ENCODE measurements at regions not wholly inside any gene's neighbourhood (a gene's known extent, or its start where the extent isn't known, plus 50 kb on each side); places are given as distances from the start of the nearest gene placed in this dataset.

DNA sequence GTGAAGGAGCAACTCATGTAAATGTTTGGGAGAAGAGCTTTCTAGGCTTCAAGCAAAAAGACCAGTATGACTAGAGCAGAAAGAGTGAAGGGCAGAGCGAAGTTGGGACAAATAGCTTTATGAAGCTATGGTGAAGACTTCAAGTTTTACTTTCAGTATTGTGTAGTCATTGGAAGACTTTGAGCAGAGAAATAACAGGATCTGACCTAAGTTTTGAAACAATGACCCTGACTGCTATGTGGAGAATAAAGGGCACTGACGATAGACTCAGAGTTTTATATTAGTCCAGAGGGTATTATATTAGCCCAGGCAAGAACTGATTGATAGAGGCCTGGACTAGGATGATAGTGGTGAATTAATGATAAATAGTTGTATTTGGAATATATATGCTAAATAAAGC lies 187.3 kb downstream of the KTN1 start:
- TF ChIP-seq, protein P1, sequence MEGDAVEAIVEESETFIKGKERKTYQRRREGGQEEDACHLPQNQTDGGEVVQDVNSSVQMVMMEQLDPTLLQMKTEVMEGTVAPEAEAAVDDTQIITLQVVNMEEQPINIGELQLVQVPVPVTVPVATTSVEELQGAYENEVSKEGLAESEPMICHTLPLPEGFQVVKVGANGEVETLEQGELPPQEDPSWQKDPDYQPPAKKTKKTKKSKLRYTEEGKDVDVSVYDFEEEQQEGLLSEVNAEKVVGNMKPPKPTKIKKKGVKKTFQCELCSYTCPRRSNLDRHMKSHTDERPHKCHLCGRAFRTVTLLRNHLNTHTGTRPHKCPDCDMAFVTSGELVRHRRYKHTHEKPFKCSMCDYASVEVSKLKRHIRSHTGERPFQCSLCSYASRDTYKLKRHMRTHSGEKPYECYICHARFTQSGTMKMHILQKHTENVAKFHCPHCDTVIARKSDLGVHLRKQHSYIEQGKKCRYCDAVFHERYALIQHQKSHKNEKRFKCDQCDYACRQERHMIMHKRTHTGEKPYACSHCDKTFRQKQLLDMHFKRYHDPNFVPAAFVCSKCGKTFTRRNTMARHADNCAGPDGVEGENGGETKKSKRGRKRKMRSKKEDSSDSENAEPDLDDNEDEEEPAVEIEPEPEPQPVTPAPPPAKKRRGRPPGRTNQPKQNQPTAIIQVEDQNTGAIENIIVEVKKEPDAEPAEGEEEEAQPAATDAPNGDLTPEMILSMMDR (IDR thresholded peaks at IDR 0.05; ENCODE audit: insufficient read depth, low read depth, low read length), result no peak
- TF ChIP-seq EZH2 (IDR thresholded peaks at IDR 0.05; ENCODE audit: insufficient read depth, low read length), result no peak
